HPDE6-E6E7 (cell line): ENCODE measurements at regions not wholly inside any gene's neighbourhood (a gene's known extent, or its start where the extent isn't known, plus 50 kb on each side); places are given as distances from the start of the nearest gene placed in this dataset.

ENCODE experiments used
- DNase-seq: peaks from one replicate; pipeline ENCODE4 v3.0.0; 2011; ENCODE audit warnings: missing footprints; ENCODE audit errors: extremely low spot score

DNA sequence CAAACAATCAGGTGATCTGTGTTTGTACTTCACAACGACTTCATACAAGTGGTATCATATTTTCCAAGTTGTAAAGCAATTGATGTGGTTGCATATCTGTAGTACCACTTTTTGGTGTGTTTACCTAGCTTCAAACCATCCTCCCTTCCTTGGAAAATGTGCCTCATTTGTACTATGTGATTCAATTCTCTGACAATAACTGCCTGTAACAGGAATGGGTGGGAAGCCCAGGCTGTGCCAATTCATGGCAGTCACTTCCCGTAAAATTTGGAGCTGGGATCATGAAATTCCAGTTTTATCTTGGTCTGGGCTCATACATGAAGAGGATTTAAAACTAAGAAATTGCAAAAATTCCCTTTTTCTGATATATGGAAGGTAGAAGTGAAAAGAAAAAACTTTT lies 250.1 kb downstream of the DIO2 start:
- no peak for DNase-seq

DNA sequence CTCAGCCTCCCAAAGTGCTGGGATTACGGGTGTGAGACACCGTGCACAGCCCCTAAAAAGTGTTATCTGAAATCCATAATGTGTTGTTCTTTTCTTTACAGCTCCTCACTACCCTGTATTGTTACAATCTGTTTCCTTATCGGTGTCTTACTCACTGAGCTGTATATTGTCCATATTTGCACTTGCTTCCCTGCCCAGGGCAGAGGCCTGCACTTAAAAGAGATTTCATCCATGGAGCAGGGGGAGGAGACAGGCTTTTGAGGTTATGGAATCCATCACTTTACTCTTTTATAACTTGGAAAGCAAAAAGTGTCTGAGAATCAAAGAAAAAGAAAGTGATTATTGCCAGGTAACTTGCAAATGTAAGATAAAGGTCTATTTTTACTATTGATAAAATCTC lies 251.0 kb downstream of the DIO2 start:
- DNase-seq = no peak

GRCh38 chr14:79951572-79951971 lies 259.7 kb downstream of the DIO2 start:
- no peak for DNase-seq

DNA sequence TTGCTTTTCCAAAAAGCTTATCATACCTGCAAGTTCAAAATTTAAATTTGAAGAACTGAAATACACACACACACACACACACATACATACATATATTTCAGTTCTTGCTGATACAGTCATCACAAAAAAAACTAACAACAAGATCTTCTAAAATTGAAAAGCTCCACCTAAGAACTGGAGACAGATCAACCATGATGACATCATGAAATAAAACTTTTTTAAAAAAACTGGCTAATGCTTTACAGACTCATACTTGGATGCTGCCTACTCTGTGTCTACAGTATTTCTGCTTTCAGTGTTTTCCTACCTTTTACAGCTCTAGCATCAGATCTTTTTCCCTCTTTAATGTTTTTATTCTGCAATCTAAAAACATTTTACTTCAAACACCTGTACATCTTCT lies 261.4 kb downstream of the DIO2 start:
- no peak for DNase-seq

DNA sequence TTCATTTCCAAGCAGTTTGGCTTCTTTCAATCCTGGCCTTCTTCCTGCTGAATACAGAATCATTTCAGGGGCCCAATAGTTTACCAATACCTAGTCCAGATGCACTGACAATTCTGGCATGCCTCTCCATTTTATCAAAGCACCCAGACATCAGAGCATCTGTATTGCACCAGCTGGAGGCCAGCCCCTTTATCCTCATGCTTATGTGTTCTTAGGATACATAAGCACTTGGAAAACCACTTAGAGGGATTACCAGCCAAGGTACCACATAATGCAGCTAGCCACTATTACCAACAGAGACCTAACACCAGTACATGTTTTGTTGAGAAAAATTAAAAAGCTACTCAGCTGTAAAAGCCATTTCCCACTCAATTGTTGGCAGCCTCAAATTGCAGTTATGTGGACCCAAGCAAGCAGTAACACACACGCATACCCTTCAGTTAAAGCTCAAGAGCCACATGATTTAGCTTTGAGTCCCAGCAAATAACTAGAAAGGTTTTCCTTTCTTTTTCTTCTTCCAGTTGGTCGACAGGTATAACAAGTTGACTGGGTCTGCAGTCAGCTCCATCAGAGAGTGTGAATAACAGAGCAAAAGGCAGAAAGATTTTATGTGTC lies 263.8 kb downstream of the DIO2 start:
- DNase-seq = no peak

GRCh38 chr14:79939235-79939634 lies 272.1 kb downstream of the DIO2 start:
- DNase-seq = no peak

DNA sequence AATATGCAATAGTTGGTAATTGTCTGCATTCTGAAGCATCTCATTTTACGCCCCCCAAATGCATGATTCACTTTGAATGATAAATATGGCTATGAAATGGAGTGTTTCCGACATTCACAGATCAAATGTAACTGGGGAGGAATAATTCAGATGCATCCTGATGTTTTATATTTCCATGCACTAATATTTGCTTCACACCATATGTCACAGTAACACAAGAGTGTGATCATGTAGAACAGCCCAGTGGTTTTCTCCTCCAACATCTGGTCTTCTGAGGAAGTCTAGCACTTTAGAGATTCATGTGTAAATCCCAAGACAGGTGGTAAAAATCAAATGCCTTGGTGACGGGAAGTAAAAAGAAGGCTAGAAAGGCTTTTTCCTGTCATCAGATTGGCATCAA lies 273.1 kb downstream of the DIO2 start:
- DNase-seq = no peak

GRCh38 chr14:79937433-79937832 lies 273.9 kb downstream of the DIO2 start:
- no peak for DNase-seq

DNA sequence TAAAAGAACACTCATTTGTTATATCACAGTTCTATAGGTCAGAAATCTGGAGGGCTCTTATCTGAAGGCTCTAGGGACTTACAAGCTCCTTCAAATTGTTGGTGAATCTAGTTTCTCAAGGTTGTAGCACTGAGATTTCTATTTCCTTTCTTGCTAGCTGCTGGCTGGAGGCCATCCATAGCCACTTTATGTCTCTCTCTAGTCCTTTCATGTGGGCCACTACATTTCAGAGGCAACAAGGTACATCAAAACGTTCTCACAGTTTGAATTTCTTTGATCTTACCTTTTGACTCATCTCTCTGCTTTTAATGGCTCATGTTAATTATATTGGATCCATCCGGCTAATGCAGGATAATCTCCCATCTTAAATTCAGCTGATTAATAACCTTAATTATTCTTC lies 286.8 kb downstream of the DIO2 start:
- DNase-seq = no peak

DNA sequence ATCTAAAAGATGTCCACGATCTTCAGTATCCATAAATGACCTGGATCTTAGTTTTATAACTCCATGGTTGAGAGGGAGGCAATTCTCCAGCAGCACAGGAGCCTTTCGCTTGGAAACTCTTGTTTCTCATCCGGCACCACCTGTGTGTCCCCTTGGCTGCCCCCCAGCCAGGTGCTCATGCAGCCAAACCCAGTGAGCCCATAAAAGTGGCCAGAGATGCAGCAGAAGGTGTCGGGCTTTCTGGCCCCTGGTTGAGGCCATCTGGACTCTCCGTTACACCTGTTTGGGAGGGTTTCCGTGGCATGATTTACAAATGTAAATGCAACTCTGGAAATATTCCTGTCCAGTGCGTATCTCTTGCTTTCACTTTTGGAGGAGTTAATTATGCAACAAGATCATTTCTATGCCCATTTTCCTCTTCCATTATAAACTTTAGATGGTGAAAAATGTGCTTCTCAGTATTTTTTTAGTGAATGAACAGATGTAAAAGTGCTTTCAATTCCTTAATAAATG lies 291.1 kb downstream of the DIO2 start:
- DNase-seq = no peak
